SK-N-SH (cell line): ENCODE measurements at regions not wholly inside any gene's neighbourhood (a gene's known extent, or its start where the extent isn't known, plus 50 kb on each side); places are given as distances from the start of the nearest gene placed in this dataset.
A peak's percentile ranks its signal among the peaks of the same experiment; 100 is the strongest.

Experiments used
- CTCF ChIA-PET: fragments of 300-600, 350-600 bp; formaldehyde crosslinking; extraction: SDS; loops from one replicate; lab custom pipeline; 2021; lab: Yijun Ruan, JAX
- POLR2A ChIA-PET: fragments of 350-600 bp; sonication (Branson Sonifier 250); formaldehyde crosslinking; extraction: SDS; loops from one replicate; lab custom pipeline; 2020; ENCODE audit warnings: antibody characterized with exemption, inconsistent platforms; lab: Yijun Ruan, JAX
- DNase-seq: peaks from one replicate; pipeline ENCODE4 v3.0.0; 2012
- H2AFZ ChIP-seq: fragments of 200-600 bp; sonication (generic); 2 replicates; pipeline ENCODE4 v1.8.1; 2016; ENCODE audit warnings: antibody characterized with exemption, mild to moderate bottlenecking, low read depth
- H3F3A ChIP-seq: fragments of 200-600 bp; sonication (generic); replicated peaks from 2 replicates; pipeline ENCODE3; 2016; ENCODE audit warnings: antibody characterized with exemption, mild to moderate bottlenecking; ENCODE audit not compliant: insufficient read depth
- H3K27ac ChIP-seq, 2 experiments: fragments of 200-500 bp in 1 of 2; fragments of 200-600 bp in 1 of 2; sonication (Bioruptor generic) in 1 of 2; sonication (generic), shearing (Covaris generic) in 1 of 2; 2 replicates each; pipeline versions ENCODE4 v1.5.1 to v1.6.1; 2014 to 2016; ENCODE audit warnings: low read depth in 2 of 2, inconsistent platforms in 1 of 2, low read length in 1 of 2, mild to moderate bottlenecking in 1 of 2, mixed read lengths in 1 of 2
- H3K27me3 ChIP-seq: fragments of 200-600 bp; sonication (generic), shearing (Covaris generic); 2 replicates; pipeline ENCODE4 v1.6.1; 2016; ENCODE audit warnings: mixed run types; ENCODE audit not compliant: insufficient read depth
- H3K36me3 ChIP-seq, 2 experiments: fragments of 200-500 bp in 1 of 2; fragments of 200-600 bp in 1 of 2; sonication (Bioruptor generic) in 1 of 2; sonication (generic) in 1 of 2; replicated peaks in 1 of 2; 2 replicates each; pipeline versions ENCODE3 to v1.5.1; 2014 to 2016; ENCODE audit warnings: low read length in 1 of 2, mild to moderate bottlenecking in 1 of 2; ENCODE audit not compliant: insufficient read depth in 2 of 2, control insufficient read depth in 1 of 2
- H3K4me1 ChIP-seq, 2 experiments: fragments of 200-500 bp in 1 of 2; fragments of 200-600 bp in 1 of 2; sonication (Bioruptor generic) in 1 of 2; sonication (generic), shearing (Covaris generic) in 1 of 2; 2 replicates each; pipeline versions ENCODE4 v1.5.1 to v1.6.1; 2014 to 2016; ENCODE audit warnings: low read depth in 1 of 2, low read length in 1 of 2, mixed run types in 1 of 2; ENCODE audit not compliant: insufficient read depth in 2 of 2, control insufficient read depth in 1 of 2
- H3K4me2 ChIP-seq: fragments of 200-600 bp; sonication (generic), shearing (Covaris generic); 2 replicates; pipeline ENCODE4 v1.6.1; 2017; ENCODE audit warnings: mixed run types
- H3K4me3 ChIP-seq, 2 experiments: fragments of 200-500 bp in 1 of 2; fragments of 200-600 bp in 1 of 2; sonication (Bioruptor generic) in 1 of 2; sonication (generic), shearing (Covaris generic) in 1 of 2; 2 replicates each; pipeline versions ENCODE4 v1.5.1 to v1.8.1; 2014 to 2016; ENCODE audit warnings: low read depth in 2 of 2, inconsistent platforms in 1 of 2, low read length in 1 of 2, mild to moderate bottlenecking in 1 of 2, mixed read lengths in 1 of 2, moderate library complexity in 1 of 2
- H3K79me2 ChIP-seq: fragments of 200-600 bp; sonication (generic); 2 replicates; pipeline ENCODE4 v1.8.1; 2017; ENCODE audit warnings: mild to moderate bottlenecking; ENCODE audit not compliant: insufficient read depth
- H3K9ac ChIP-seq: fragments of 200-600 bp; sonication (generic); 2 replicates; pipeline ENCODE4 v1.6.1; 2017; ENCODE audit warnings: mixed run types
- H3K9me2 ChIP-seq: fragments of 200-600 bp; sonication (generic); 2 replicates; pipeline ENCODE4 v1.6.1; 2017; ENCODE audit warnings: mixed run types
- H3K9me3 ChIP-seq: fragments of 200-600 bp; sonication (generic); 2 replicates; pipeline ENCODE4 v1.6.1; 2017; ENCODE audit warnings: mixed run types, mild to moderate bottlenecking, moderate library complexity
- H4K20me1 ChIP-seq: fragments of 200-600 bp; sonication (generic); 2 replicates; pipeline ENCODE4 v1.6.1; 2017; ENCODE audit warnings: mild to moderate bottlenecking, mixed run types; ENCODE audit not compliant: insufficient read depth
- EP300 ChIP-seq, 2 experiments: IDR thresholded peaks; 2 replicates each; pipeline versions ENCODE4 v1.4.0 to v1.6.1; 2012; ENCODE audit warnings: borderline replicate concordance in 1 of 2, low read depth in 1 of 2, low read length in 1 of 2
- FOSL2 ChIP-seq: IDR thresholded peaks from 2 replicates; pipeline ENCODE4 v1.4.0; 2012; ENCODE audit warnings: low read depth, mild to moderate bottlenecking, moderate library complexity, borderline replicate concordance
- FOXJ3 ChIP-seq: sonication (generic); formaldehyde crosslinking; IDR thresholded peaks from 2 replicates; pipeline ENCODE4 v1.5.1; 2020; ENCODE audit warnings: mild to moderate bottlenecking, missing genetic modification reagents
- JUND ChIP-seq: IDR thresholded peaks from 2 replicates; pipeline ENCODE4 v1.4.0; 2012
- POLR2AphosphoS5 ChIP-seq: IDR thresholded peaks from 2 replicates; pipeline ENCODE4 v1.6.1; 2012; ENCODE audit warnings: low read depth, low read length
- RCOR1 ChIP-seq: fragments of 150-350 bp; IDR thresholded peaks from 2 replicates; pipeline ENCODE4 v1.6.1; 2017; ENCODE audit warnings: antibody characterized with exemption, low read length
- RXRA ChIP-seq: IDR thresholded peaks from 2 replicates; pipeline ENCODE4 v1.4.0; 2012; ENCODE audit warnings: low read depth, mild to moderate bottlenecking, borderline replicate concordance
- SIN3A ChIP-seq: IDR thresholded peaks from 2 replicates; pipeline ENCODE4 v1.6.1; 2012; ENCODE audit warnings: low read depth, mild to moderate bottlenecking, low read length, moderate library complexity, borderline replicate concordance
- SMC3 ChIP-seq: IDR thresholded peaks from 2 replicates; pipeline ENCODE4 v1.6.1; 2012; ENCODE audit warnings: low read depth, low read length, improper control_type of control experiment
- TAF1 ChIP-seq: IDR thresholded peaks from 2 replicates; pipeline ENCODE4 v1.6.1; 2012; ENCODE audit warnings: low read depth, mild to moderate bottlenecking, low read length, moderate library complexity, borderline replicate concordance
- TCF12 ChIP-seq: IDR thresholded peaks from 2 replicates; pipeline ENCODE4 v1.4.0; 2012
- WGBS: methylation state at CpG from one replicate; pipeline ENCODE4 v1.1.6; 2017; ENCODE audit warnings: low lambda C conversion rate; 5-methylcytosine and 5-hydroxymethylcytosine counted together
- TF ChIP-seq, protein P1 (sequence below): IDR thresholded peaks from 2 replicates; pipeline ENCODE4; 2012
- TF ChIP-seq, protein P2 (sequence below): IDR thresholded peaks from 2 replicates; pipeline ENCODE4 v1.4.0; 2012; ENCODE audit warnings: low read depth
- TF ChIP-seq, protein P3 (sequence below): fragments of 150-350 bp; IDR thresholded peaks from 2 replicates; pipeline ENCODE4 v1.6.1; 2017; ENCODE audit warnings: antibody characterized with exemption, low read length, low read depth, borderline replicate concordance

DNA sequence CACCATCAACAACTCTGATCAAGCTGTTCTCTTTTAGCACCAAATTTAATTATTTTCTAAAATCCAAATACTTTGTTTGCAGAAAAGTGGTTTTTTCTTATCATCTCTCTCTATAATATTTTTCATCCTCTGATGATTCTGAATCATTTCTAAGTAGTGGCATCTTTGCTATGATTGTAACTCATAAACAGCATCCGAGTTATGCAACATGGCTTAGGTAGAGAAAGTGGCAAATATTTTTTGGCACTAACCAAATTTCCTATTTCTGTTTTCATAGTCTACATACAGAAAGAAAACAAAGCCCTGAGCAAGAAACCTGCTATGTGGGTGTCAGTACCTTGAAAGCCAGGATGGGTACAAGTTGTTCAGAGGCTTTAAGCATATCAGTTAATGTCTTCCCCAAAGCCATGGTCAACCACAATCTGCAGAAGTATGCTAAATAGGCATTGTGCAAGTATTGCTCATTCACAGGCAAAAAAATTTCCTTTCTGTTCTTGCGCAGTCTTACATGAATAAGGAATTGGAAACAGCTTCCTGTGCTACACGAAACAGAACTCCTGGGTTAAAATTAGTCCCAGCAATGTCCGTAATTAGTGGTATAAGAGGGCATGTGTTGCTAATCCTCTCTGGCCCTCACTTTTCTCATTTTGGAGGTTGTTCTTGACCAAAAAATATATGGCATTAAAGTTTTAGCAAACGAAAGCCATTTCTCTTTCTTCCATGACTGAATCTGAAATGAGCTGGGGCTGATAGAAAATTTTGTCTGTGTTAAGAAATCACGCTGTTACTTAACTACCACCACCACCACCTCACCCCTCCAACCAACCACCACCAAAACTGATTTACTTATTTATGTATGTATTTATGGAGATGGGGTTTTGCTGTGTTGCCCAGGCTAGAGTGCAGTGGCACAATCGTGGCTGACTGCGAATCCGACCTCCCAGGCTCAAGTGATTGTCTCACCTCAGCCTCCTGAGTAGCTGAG lies 325.6 kb upstream of the MAGI2 start:
- H3K4me3 ChIP-seq, result no peak overlapping the region
- no peaks in the 10 kb centered on the region for H4K20me1 ChIP-seq
- peaks cover 0 to 8% of the 10 kb centered on the region in 2 experiments; a peak in 1 of 4 replicates for H3K4me1 ChIP-seq
- POLR2A ChIA-PET, result no interaction called here
- no peak overlapping the region for H3K4me2 ChIP-seq
- CTCF ChIA-PET, result no interaction called here
- H3K27me3 ChIP-seq, result no peaks in the 10 kb centered on the region
- TF ChIP-seq JUND (no peak), FOSL2 (0 out of 2 replicates have a peak, but pooled peaks have one; percentile 31), TCF12 (peak; percentile 29; the same call in 1 of the 2 replicates), SIN3A (no peak)
- TF ChIP-seq, protein P1, sequence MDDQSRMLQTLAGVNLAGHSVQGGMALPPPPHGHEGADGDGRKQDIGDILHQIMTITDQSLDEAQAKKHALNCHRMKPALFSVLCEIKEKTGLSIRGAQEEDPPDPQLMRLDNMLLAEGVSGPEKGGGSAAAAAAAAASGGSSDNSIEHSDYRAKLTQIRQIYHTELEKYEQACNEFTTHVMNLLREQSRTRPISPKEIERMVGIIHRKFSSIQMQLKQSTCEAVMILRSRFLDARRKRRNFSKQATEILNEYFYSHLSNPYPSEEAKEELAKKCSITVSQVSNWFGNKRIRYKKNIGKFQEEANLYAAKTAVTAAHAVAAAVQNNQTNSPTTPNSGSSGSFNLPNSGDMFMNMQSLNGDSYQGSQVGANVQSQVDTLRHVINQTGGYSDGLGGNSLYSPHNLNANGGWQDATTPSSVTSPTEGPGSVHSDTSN, result no peak; the same call in 1 of the 2 replicates
- WGBS, result 85% methylated on average over 9 of the region's 9 CpGs
- no peaks in the 10 kb centered on the region for H3K9me3 ChIP-seq
- H3F3A ChIP-seq, result no peaks in the 10 kb centered on the region
- no peaks in the 10 kb centered on the region for H3K9me2 ChIP-seq
- H3K79me2 ChIP-seq, result no peaks in the 10 kb centered on the region
- H3K9ac ChIP-seq, result no peak overlapping the region
- H2AFZ ChIP-seq, result peak overlapping the region; percentile 56; the same call in 1 of the 2 replicates
- no peak for DNase-seq
- no peak overlapping the region for H3K27ac ChIP-seq
- no peaks in the 10 kb centered on the region for H3K36me3 ChIP-seq

DNA sequence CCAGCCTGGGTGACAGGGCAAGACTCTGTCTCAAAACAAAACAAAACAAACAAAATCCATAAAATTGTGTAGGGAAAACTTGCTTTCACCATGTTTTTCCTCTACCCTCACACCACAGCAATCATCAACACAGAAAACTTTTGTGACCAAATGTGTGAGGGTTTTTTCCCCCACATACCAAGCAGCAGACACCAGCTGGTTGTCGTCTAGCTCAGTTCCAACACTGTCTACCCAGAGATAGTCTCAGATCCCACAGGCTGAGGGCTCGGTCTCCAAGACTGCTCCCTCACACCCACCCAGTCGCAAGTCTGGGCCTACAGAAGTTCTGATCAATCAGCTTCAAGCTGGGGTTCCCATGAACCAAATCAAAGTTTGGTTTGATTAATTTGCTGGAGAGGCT lies 322.4 kb upstream of the MAGI2 start:
- Histone ChIP-seq H3K9ac (no peak overlapping the region), H3K4me2 (no peak overlapping the region), H4K20me1 (no peaks in the 10 kb centered on the region), H3K4me1 (no peaks in the 10 kb centered on the region; a peak in 1 of 4 replicates), H3K36me3 (no peaks in the 10 kb centered on the region), H2AFZ (no peak overlapping the region), H3K4me3 (no peak overlapping the region), H3K79me2 (no peaks in the 10 kb centered on the region), H3F3A (no peaks in the 10 kb centered on the region), H3K27me3 (no peaks in the 10 kb centered on the region), H3K27ac (no peak overlapping the region), H3K9me3 (no peaks in the 10 kb centered on the region), H3K9me2 (no peaks in the 10 kb centered on the region; the same call in 1 of the 2 replicates)
- ChIA-PET POLR2A (no interaction called here), CTCF (interaction anchor here (0.6 to 1.2 kb wide), 3 partner anchors 32 to 478 kb away, joined by 3 read pairs; no protein-coding TSS in a partner anchor)
- TF ChIP-seq SMC3, result no peak
- TF ChIP-seq, protein P2, sequence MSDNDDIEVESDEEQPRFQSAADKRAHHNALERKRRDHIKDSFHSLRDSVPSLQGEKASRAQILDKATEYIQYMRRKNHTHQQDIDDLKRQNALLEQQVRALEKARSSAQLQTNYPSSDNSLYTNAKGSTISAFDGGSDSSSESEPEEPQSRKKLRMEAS, result no peak
- TF ChIP-seq FOXJ3 (CRISPR knock-in tag), result no peak
- no peak for TF ChIP-seq EP300 (IDR thresholded peaks at IDR 0.05; ENCODE audit: borderline replicate concordance in 1 of 2, low read depth in 1 of 2, low read length in 1 of 2)
- TF ChIP-seq TAF1, result no peak
- TF ChIP-seq RXRA, result no peak
- TF ChIP-seq TCF12, result no peak
- no peak for TF ChIP-seq POLR2AphosphoS5
- no peak for TF ChIP-seq RCOR1
- TF ChIP-seq, protein P3, sequence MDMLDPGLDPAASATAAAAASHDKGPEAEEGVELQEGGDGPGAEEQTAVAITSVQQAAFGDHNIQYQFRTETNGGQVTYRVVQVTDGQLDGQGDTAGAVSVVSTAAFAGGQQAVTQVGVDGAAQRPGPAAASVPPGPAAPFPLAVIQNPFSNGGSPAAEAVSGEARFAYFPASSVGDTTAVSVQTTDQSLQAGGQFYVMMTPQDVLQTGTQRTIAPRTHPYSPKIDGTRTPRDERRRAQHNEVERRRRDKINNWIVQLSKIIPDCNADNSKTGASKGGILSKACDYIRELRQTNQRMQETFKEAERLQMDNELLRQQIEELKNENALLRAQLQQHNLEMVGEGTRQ, result no peak
- DNase-seq, result no peak
- 82% methylated on average over 3 of the region's 3 CpGs for WGBS
